DMS79 treated with DMSO at 0.1 percent for 48 hours (cell line): ENCODE measurements at regions not wholly inside any gene's neighbourhood (a gene's known extent, or its start where the extent isn't known, plus 50 kb on each side); places are given as distances from the start of the nearest gene placed in this dataset.

Experiments
- DNase-seq: peaks from one replicate; lab custom pipeline; 2025; lab: John Stamatoyannopoulos, UW

DNA sequence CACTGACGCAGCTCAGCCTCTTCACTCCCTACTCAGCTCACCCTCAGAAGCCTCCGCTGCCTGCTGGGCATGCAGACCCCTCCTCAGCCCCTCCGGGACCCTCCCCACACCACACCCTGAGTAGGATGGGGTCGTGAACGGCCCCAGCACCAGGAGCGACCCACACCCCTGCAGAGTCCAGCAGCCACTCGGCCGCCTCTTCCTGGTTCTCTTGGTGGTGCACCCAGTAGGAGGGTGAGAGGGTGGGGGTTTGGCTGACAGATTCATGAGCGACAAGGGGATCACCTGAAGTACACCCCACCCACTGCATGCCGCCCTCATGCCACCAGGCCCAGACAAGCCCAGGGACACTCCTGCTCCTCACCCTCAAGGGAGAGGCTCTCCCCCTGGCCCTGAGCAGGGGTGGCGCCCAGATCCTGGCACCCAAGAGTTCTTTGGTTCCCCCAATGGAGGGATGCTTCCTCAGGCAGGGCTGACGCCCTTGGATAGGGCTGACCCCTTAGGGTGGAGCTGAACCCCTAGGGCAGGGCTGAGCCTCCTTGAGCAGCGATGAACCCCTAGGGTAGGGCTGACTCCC lies 76.6 kb upstream of the GPC1 start:
- DNase-seq, result no peak

DNA sequence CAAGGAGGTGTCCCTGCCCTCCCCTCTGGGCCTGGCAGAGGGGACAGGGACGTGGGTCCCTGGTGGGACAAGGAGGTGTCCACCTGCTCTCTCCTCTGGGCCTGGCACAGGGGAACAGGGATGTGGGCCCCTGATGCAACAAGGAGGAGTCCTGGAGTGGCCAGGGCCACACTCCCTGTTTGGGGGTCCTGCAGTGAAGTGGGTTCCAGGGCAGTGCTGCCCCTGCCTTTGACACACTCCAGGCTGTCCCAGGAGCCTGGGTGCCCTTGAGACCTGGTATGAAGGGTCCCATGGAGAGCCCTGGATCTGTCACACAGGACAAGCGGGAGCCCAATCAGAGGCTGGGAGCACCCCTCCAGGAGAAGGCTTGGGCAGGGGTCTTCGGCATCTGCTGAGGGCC lies 75.8 kb upstream of the GPC1 start:
- DNase-seq, result no peak

DNA sequence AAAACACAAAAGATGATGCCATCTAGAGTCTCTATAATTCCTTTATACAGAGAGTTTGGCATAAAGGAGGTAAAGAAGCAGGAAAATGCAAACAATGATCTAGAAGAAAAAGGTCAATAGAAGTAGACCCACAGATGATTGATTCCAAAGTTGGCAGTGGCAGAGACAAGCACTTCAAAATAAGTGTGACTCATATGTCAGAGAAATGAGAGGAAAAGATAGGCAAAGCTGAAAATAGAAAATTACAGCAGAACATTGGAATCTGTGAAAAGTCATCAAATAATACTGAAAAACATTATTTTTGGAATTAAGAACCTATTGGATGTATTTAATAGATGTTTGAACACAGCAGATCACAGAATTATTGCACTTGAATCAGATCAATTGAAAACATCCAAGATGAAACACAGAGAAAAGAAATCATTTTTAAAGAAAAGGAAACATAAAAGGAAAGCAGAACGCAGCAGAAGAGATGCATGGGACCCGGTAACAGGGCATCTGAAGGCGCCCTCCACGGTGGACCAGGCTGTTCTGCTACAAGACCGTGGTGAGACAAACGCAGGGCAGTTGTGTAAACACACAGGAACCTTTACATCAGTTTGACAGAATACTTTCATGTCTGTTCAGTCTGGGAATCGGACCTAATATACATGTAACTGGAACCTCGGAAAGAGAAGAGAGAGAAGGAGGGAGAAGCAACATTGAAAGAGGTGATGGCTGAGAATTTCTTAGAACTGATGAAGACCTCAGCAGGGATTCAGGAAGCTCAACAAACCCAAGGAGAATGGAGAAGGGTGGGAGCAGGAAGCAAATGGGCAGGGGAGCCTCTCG lies 74.6 kb upstream of the GPC1 start:
- DNase-seq, result no peak

DNA sequence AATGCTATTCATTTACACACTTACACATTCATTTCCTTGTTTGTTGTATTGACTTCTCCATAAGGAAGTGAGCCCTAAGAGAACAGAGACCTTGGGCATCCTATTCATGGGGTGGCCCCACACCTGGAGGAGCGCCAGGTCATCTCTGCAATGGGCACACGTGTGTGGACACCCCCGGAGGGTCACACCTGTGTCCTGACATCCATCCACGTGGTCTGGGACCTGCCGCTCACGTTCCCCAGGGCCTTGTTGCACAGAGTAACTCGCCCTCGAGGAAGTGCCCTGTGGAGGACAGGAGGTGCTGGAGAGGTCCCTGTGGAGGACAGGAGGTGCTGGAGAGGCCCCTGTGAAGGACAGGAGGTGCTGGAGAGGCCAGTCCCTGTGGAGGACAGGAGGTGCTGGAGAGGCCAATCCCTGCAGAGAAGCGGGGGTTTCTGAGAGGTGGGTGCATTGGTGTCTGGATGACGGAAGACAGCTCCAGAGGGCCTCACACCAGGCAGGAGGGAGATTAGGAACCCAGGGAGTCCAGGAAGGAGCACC lies 73.2 kb upstream of the GPC1 start:
- DNase-seq, result no peak

DNA sequence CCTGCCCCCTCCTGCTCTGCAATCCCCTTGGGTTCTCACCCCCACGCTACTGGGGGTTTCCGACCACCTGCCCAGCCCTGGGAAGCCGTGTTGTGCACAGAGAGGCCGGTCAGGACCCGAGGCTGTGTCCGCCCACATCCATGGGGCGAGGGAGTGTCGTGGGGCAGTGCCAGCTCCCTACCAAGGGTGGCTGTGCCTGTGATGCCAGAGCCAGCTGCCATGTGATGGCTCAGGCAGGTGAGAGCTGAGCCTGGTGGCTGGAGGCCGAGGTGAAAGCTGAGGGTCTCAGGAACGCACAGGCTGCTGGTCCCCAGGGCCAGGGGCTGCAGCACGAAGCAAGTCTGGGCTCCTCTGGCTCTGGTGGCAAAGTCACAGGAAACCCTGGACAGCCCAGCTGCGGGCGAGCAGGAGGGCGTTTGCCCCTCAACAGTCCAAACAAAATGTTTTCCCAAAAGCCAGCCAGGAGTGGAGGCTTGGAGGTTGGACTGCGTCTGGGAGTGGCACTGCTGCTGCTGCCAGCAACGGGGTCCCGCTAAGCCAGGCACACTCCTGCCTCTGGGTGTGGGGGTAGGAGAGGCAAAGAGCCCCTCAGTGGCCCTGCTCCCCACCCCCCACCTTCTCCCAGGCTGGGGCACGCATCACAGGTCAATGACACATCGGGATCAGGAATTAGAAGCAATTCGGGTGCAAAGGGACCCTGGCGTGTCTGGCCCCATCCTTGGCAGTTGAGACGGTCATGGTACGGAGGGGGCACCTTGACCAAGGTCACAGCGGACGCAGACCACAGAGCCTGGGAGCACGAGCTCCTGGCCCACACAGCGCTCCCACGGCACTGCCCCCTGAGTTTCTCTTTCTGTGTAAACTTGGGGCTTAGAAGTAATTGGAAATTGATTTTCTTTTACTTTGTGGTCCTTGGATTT lies 72.4 kb upstream of the GPC1 start:
- DNase-seq, result no peak

DNA sequence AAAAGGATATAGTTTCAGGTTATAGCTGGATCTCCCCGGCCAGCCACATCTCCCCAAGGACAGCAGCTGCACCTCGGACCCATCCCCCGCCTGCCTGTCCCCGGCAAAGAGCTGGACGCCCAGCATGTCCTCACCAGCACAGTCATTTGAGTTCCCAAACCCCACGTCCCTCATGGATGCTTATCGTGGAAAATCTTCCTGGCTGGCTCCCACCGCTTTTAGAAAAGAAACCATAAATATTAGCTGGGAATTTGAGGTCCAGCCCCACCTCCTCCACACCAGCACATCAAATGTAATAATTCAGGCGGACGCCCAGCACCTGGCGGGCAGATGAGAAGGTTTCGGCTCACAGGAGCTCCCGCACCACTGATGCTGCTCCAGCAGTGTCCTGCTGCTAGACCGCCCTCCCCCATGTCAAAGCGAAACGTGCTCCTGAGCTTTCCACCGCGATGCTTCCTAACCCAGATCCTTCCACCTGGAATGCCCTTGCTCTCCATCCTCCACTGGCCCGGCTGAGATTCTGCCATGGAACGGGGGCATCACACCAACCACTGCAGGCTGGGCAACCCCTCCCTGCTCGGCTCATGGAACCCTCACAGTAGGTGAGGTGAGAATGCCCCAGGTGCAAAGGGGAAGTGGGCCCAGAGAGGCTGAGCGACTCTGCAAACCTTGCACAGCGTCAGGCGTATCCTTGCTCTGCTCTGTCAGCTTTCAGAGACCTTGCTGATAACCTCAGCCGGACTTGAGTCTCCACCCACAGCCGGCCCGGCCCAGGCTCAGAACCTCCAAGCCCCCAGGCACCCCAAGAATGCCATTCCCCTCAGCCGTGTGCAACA lies 71.5 kb upstream of the GPC1 start:
- no peak for DNase-seq

DNA sequence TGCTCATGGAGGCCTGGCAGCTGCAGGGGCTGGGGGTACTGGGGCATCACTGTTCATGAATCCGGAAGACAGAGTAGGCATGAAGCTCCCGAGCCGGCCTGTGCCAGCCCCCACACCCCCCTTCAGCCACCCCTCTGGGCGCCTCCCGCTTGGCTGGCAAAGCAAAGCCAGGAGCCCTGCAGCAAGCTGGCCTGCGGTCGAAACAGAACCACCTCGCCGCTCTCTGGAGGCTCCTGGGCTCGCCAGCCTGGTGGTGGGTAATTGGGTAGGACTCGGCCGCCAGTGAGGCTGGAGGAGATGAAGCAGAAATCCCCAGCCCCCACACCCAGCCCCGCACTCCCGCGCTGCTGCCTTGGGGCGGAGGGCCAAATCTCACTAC lies 70.9 kb upstream of the GPC1 start:
- no peak for DNase-seq

DNA sequence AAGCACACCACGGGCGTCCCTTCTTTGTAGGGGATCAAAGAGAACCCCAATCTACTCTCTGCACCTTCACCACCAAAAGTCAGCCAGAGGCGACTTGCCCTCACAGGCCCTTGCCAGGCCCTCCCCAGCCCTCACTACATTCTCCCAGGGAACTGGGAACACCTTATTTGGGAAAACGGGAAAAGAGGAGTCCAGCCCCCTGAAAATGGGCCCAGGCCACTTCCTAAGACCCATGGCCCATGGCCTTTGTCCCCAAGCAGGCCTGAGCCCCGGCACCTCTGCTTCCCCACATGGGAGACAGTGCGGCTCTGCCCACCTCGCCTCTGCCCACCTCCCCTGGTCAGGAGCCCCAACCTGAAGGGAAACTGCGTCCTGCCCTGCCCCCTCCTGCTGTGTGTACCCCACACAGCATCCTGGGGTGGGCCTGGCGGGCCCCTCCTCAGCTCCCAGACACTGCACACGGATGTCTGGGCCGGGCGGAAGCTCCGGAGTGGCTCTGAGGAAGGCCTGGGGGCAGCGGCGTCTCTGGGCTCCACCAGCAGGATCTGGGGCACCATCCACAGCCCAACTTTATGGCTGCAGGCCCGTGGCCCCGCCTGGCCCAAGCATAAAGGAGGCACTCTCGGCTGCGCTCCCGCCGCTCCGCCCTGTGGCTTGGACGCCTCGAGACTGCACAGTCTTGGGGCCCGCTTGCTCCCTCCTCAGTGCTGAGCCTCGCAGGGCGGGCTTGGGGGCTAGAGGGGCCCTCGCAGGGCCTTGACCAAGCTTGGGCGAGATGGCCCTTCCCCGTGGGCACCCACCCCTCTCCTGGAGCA lies 70.3 kb upstream of the GPC1 start:
- no peak for DNase-seq

DNA sequence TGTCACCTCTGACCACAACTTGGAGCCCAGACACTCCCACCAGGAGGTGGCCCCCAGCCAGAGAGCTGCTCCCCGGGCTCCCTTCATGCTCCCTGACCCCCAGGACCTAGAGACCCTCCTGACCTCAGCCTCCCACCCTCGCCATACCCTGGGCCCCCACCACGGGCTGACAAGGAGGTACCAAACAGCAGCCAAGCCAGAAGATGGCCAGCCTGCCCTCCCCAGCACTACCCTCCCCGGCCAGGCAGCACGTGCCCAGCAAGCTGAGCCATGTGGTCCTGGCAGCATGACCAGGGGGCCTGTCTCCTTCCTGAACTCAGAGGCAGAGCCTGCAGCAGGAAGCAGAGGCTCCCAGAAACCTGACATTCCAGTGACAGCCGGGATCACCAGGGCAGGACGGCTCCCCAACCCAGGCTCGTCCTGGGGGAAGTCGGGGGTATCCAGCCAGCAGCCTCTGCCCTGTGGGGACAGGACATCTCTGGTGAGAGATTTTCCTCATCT lies 69.4 kb upstream of the GPC1 start:
- DNase-seq, result no peak

DNA sequence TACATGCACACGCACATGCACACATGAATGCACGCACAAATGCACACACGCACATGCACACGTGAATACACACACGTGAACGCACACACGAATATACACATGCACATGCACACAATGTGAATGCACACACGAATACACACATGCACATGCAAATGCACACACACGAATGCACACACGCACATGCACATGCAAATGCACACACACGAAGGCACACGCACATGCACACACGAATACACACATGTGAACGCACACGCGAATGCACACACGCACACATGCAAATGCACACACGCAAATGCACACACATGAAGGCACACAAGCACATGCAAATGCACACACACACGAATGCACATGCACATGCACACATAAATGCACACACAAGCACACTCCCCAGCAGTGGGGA lies 68.6 kb upstream of the GPC1 start:
- DNase-seq, result no peak

DNA sequence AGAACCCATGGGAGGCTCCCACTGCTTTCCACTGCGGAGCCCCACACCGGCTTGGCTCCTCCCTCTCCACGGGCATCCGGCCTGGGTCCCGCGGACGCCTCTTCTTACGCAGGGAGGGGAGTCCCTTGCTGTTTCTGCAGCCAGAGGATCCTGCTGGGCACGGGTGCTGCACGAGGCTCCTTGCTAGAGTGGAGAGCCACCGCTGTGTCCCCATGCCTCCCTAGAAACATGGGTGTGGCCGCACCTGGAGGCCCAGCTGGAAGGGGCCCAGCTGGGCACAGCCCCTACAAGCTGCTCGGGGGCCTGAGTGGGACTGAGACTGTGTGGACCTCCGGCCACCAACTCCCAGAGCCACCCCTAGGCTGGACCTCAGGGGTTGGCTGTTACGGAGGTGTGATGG lies 67.7 kb upstream of the GPC1 start:
- DNase-seq, result no peak

DNA sequence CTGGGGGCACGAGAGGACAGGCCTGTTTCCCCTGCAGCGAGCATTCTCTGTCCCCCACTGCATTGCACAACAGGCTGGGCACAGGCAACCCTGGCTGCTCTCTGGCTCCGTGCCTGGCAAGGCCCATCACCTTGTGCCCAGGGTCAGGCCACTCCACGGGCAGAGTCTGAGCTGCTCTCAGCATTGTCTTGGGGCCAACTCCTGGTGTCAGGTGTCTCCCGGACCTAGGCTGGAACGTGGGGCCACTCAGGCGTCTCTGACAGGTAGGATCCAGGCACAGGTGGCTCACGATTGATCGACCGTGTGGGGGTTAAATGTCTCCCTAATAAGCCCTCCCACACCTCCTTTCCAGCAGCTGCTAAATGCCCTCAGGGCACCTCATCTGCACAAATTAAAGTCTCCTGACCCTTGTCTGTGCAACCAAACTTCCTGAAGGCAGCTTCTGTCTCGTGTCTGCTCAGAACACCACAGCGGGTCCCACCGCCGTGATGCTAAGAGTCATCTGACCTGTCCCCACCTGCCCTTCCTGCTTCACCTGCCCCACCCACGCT lies 66.6 kb upstream of the GPC1 start:
- DNase-seq, result peak; percentile 61

DNA sequence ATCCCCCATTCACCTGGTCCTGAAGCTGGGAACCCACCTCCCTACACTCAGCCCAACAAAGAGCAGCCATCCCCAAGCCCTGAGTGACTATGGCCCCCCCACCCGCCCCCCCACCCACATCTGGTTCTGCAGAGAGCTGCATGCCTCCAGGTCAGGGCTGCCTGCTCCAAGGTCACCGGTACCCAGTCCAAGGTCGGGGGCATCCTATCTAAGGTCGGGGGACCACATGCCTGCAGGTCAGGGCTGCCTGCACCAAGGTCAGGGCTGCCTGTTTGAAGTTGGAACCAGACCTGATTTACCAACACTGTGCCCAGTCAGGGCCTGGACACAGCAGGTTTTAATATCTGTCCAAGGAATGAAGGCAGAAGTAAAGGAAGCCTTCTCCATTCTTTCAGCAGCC lies 66.1 kb upstream of the GPC1 start:
- no peak for DNase-seq

DNA sequence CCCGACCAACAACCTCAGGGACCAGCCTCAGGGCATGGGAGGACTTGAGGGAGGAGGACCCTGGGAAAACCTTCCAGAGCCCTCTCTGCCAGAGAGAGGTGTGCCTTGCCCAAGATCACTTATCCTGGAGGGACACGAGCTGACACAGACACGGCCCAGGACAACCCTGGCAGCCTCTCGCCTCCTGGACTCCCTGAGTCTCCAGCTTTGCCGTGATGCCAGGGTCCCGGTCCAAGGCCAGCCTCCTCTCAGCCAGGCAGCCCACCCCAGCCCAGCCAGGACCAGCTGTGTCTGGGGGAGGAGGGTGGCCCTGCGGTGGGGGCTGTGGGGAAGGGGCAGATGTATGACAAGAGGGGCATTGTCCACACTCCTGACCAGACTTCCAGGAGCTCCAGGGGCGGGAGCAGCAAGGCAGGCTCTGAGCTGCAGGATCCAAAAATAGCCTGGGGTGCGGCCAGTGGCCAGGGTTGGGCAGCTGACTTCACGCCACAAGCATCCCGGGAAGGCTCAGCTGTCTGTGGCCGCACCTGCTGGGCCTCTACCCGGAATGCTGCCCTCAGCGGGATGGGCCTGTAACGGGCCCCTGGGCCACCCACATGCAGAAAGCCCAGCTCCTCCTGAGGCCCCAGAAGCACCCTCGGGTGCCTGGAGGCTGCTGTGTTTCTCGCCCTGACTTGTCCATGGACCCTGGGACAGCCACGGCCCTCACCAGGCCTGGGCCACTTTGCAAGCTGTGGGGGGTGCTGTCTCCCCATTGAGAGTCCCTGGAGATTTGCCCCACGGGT lies 65.5 kb upstream of the GPC1 start:
- DNase-seq, result no peak

DNA sequence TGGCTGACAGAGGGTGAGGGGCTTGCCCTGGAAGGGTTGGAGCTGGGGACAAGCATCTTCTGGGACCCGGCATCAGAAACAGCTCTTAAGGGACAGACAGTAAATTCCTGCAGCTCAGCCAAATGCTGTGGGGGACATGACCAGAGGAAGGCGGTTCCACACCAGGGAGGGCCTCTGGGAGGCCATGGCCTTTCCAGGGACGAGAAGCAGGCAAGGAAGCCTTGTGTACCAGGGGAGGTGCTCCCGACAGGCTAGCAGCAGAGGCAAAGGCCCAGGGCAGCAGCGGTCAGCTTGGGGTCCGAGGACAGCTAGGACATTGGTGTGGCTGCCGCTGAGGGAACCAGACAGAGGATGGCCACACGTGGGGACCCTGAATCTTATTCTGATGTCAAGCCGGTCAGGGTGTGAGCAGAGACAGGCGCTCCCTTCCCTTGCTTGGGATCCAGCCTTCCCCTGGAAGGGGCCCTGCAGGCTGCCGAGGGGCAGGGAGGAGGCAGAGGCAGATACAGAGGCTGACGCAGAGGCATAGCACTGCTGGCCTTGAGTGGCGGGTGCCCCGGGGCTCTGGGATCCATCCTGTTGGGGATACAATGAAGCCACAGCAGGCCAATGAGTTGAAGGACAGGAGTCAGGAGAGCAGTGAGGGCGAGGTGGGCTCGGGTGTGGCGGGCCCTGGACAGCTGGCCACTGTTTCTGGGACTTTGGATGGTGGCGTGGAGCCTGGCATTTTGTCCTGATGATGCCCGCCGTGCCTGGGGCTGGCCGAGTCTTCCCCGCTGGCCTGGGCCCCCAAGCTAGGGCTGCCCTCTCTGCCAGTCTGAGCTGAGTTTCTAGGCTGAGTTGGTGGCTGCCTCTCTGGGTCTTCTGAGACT lies 64.1 kb upstream of the GPC1 start:
- DNase-seq, result no peak

DNA sequence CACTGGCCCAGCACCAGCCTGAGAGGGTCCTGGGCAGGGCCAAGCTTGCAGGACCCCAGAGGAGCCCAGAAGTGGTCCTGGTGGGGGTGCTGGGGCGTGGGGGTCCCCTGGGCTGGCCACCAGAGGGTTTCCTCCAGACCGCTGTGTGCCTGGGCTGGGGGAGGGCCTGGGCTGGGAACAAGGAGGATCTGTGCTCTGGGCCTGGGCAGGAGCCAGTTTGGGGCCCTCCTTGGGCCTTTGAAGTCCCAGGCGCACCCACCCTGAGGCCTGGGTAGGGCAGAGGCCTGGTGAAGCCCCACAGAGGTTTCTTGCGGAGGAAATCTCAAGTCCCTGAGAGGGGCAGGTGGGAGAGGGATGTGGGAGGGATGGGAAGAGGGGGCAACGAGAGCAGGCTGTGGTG lies 63.4 kb upstream of the GPC1 start:
- no peak for DNase-seq

DNA sequence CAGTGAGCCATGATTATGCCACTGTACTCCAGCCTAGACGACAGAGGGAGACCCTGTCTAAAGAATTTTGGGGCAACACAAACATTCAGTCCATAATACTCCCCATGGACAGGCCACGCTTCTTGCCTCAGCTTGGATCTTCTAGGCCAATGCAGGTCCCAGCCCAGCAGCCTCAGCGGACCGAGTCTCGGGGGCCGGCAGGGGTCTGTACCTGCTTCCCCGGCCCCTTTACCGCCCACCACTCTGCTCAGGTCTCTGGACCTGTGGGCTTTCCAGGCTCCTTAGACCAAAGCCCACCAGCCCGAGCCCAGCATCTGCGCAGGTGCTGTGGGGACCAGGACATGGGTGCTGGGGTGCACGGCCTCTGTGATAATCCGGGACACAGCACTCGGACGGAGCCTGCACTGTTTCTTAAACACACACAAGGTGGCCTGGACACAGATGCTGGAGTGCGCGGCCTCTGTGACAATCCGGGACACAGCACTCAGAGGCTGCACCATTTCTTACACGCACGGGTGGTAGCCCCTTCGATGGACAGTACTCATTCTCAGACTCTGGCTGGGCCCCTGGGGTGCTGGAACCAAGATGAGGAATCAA lies 62.1 kb upstream of the GPC1 start:
- no peak for DNase-seq
